GOT3 (cell line): ENCODE measurements at regions not wholly inside any gene's neighbourhood (a gene's known extent, or its start where the extent isn't known, plus 50 kb on each side); places are given as distances from the start of the nearest gene placed in this dataset.

Source experiments
- DNase-seq: peaks from one replicate; lab custom pipeline; 2025; ENCODE audit warnings: mixed read lengths; lab: John Stamatoyannopoulos, UW

- DNase-seq: no peak
Measured at GRCh38 chr10:110414548-110415309, 83.0 kb upstream of the DUSP5 start.

- no peak for DNase-seq
Measured at GRCh38 chr10:110415809-110416208, 81.9 kb upstream of the DUSP5 start.

- DNase-seq: no peak
Measured at GRCh38 chr10:110416776-110417711, 80.7 kb upstream of the DUSP5 start.

DNA sequence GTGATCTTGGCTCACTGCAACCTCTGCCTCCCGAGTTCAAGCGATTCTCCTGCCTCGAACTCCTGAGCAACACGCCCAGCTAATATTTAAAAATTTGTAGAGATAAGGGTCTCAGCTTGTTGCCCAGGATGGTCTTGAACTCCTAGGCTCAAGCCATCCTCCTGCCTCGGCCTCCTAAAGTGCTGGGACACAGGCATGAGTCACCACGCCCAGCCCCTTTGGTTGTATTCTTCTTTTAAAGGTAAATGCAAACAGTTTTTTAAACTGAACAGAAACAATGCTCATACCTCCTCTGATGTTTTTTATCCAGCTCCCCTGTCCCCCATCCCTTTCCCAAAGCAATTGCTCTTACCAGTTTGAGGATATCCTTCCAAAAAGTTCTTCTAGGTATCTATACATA lies 79.5 kb upstream of the DUSP5 start:
- no peak for DNase-seq

DNA sequence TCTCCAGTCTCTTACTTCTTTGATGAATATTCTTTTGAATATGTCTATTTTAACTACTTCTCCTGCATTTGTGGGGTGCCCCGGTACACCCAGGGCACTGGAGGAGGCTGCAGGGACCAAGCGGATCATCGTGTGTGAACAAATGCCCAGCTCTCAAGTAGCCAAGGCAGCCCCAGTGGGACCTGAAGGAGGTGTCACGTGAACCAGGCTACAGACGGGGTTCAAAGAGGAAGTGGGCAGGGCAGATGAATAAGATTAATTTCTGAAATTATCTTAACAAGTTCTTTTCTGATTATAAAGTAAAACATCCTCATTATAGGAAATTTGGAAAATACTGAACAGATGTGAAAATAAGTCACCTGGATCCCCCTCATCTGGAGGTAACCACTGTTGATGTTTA lies 78.4 kb upstream of the DUSP5 start:
- no peak for DNase-seq

GRCh38 chr10:110420401-110421193 lies 77.1 kb upstream of the DUSP5 start:
- DNase-seq: no peak

DNA sequence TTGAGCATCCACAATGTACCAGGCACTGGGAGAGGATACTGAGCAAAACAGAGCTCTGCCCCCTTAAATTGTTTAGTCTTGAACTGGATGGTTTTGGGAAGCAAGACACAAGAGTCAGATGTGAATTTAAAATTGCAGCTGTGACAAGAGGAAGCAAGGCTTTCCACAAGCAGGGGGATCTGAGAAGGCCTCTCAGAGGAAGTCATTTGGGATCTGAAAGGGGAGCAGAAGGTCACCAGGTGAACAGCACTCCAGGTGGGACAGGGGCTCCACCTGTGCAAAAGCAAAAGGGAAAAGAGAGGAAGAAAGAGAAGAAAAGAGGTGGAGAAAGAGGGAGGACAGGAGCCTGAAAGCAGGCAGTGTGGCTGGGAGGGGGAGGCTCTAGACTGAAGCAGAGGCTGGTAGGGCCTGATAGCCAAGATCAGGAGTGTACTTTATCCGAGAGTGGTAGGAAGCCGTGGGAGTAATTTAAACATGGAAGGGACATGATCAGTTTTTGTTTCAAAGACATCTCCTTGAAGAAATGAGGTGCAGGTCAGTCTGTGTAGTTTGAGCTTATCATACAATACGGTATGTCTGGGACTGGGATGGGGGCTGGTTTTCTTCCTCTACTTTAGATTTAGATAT lies 76.1 kb upstream of the DUSP5 start:
- DNase-seq: no peak

- no peak for DNase-seq
Measured at GRCh38 chr10:110422548-110422947, 75.2 kb upstream of the DUSP5 start.

- DNase-seq: no peak
Measured at GRCh38 chr10:110423650-110424049, 74.1 kb upstream of the DUSP5 start.

- no peak for DNase-seq
Measured at GRCh38 chr10:110425684-110426293, 71.9 kb upstream of the DUSP5 start.

GRCh38 chr10:110426294-110427181 lies 71.2 kb upstream of the DUSP5 start:
- DNase-seq: no peak

GRCh38 chr10:110429301-110429700 lies 68.4 kb upstream of the DUSP5 start:
- DNase-seq: no peak

DNA sequence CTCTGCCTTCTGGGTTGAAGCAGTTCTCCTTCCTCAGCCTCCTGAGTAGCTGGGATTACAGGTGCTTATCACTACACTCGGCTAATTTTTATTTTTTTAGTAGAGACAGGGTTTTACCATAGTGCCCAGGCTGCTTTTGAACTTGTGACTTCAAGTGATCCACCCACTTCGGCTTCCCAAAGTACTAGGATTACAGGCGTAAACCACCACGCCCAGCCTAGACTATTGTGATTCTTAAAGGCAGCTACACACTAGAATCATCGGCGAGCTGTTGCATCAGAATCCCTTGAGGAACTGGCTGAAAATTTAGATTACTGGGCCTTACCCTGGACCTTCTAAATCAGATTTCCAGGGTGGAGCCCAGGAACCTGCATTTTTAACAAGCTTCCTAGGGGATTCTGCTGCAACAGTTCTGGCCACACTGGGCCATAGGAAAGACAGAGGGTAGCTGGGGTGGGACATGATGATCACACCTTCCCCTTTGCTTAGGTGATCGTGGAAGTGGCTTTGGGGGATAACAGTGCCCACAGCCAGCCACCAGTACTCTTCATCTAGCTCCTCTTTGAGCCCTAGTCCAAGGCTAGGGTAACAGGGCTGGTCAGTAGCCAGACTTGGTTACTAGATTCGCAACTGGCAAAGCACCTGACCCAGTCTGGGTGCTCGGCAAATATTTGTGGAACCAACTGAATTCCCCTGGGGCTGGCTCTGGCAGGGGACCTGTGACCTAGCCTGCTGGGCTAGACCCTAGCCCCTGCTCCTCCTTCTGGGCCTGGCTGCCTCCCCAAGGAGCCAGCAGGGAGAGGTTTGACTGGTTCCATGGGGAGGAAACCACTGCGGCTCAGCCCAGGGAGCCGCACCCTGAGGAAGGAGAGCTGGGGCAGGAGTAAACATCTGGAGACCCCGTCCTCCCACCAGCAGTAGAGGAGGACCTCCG lies 67.1 kb upstream of the DUSP5 start:
- DNase-seq: no peak

DNA sequence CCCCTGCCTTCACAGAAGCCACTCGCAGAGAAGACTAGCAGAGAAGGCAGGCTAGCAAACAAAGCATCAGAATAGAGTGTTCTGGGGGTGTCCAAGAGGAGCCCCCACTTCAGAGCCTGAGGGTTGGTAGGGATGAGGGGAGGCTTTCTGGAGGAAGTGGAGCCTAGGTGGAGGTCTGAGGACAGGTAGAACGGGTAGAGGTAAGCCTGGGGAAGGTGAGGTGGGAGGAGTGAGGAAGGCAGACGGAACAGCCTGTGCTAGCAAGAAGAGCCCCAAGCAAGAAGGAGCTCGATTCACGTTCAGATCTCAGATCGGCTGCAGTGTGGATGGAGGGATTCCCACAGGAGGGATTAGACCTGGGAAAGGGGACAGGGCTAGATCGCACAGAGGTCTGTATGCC lies 66.0 kb upstream of the DUSP5 start:
- no peak for DNase-seq

DNA sequence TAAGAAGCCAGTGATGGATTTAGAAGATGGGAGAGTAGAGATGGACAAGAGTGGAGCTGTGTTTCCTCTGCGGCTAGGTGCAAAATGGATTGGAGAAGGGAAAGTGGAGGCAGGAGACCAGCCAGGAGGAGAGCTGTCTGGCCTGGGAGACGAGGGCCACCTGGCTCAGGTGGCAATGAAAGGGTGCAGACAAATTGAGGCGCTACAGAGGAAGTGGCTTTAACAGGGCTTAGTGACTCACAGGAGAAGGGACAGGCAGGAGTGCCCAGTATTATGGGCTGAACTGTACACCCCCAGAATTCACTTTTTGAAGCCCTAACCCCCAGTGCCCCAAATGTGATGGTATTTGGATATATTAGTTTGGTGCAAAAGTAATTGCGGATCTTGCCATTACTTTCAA lies 65.6 kb upstream of the DUSP5 start:
- DNase-seq: no peak

DNA sequence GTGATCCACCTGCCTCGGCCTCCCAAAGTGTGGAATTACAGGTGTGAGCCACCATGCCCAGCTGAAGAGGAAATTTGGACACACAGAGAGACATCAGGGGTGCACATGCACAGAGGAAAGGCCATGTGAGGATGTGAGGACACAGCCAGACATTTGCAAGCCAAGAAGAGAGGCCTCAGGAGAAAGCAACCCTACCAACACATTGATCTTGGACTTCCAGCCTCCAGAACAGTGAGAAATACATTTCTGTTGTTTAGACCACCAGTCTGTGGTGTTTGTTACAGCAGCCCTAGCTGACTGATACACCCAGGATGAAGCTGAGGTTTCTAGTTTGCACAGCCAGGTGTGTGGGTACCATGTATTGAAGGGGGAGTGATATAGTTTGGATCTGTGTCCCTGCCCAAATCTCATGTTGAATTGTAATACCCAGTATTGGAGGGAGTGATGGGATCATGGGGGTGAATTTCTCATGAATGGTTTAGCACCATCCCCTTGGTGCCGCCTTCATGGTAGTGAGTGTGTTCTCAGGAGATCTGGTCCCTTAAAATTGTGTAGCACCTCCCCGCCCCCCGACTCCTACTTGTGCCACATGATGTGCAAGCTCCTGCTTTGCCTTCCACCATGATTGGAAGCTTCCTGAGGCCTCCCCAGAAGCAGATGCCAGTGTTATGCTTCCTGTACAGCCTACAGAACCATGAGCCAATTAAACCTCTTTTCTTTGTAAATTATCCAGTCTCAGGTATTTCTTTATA lies 64.7 kb upstream of the DUSP5 start:
- DNase-seq: no peak

DNA sequence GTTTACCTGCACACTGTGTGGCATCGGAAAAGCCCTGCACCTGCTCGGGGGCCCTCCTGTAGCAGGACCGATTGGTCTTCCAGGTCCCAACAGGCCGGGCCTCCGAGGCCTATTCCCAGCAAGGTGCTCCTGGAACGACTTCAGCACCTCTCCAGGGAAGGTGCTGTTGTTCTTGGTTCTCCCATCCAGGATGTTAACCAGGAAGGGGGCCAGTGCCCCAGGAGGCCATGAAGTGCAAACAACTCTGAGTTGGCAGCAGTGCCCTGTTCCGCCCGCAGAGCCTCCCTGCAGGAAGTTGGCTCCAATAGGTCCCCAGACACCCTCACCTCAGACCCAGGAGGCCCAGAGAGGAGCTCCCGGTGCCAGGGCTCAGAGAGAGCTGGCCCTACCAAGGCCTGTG lies 64.0 kb upstream of the DUSP5 start:
- no peak for DNase-seq

DNA sequence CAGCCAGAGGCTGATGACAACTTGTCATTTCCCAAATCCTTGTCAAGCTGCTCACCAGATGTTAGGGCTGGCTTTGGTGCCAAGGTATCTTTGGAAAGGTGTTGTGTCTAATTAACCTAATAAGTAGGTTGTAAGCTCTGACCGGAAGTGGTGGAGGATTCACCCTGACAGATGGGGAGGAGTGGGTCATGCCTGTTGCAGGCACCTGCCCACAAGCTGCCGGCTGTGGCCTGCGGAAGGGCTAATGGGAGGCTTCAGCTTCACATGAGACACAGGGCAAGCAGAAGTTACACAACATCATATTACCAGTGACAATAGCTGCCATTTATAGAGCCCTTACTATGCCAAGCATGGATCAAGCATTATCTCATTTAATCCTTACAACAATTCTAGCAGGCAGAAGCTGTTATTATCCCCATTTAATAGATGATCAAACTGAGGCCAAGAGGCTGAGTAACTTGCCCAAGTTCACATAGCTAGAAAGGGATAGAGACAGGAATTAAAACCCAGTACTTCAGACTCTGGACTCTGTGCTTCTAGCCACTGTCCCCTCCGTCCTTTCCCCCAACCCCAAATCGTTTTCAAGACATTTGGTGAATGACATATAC lies 63.1 kb upstream of the DUSP5 start:
- DNase-seq: no peak
